Peyer's patch (tissue), 4 donors: ENCODE measurements at regions not wholly inside any gene's neighbourhood (a gene's known extent, or its start where the extent isn't known, plus 50 kb on each side); places are given as distances from the start of the nearest gene placed in this dataset.

Experiments
- POLR2A ChIP-seq, 2 donors: fragments of 450-650 bp; IDR thresholded peaks; one replicate each; pipeline ENCODE4 v1.5.1; 2017; ENCODE audit warnings: antibody characterized with exemption in 2 of 2, mild to moderate bottlenecking in 2 of 2, moderate library complexity in 2 of 2
- TF ChIP-seq, protein P1 (sequence below), 6 experiments: fragments of 450-650 bp in 4 of 6; fragments of 200-600 bp in 2 of 6; sonication (generic) in 1 of 6; IDR thresholded peaks; one replicate each; pipeline ENCODE4 v1.5.1; 2017 to 2019; ENCODE audit warnings: antibody characterized with exemption in 6 of 6, mild to moderate bottlenecking in 3 of 6, moderate library complexity in 1 of 6

DNA sequence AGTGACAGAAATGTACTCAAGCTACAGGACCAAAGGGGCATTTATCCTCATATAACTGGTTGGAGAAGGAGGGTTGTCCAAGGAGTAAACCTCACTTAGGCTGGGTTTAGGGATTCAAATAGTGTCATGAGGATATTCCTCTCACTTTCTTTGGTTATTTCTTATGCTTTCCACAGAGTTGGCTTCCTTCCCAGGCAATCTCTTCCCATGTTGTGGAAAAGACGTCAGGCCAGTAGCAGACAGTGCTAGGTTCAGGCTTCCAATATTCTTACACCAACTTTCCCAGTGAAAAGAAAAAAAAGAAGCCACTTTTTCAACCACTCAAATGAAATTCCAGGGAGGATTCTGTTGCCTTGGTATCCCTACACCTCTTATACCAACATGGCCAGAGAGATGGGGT, 653.0 kb downstream of the C4orf33 start:
- TF ChIP-seq, protein P1, sequence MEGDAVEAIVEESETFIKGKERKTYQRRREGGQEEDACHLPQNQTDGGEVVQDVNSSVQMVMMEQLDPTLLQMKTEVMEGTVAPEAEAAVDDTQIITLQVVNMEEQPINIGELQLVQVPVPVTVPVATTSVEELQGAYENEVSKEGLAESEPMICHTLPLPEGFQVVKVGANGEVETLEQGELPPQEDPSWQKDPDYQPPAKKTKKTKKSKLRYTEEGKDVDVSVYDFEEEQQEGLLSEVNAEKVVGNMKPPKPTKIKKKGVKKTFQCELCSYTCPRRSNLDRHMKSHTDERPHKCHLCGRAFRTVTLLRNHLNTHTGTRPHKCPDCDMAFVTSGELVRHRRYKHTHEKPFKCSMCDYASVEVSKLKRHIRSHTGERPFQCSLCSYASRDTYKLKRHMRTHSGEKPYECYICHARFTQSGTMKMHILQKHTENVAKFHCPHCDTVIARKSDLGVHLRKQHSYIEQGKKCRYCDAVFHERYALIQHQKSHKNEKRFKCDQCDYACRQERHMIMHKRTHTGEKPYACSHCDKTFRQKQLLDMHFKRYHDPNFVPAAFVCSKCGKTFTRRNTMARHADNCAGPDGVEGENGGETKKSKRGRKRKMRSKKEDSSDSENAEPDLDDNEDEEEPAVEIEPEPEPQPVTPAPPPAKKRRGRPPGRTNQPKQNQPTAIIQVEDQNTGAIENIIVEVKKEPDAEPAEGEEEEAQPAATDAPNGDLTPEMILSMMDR (IDR thresholded peaks at IDR 0.05) = no peak
- TF ChIP-seq POLR2A (IDR thresholded peaks at IDR 0.05) = no peak
